Loucy (cell line): ENCODE measurements at regions not wholly inside any gene's neighbourhood (a gene's known extent, or its start where the extent isn't known, plus 50 kb on each side); places are given as distances from the start of the nearest gene placed in this dataset.

Experiments used
- EZH2phosphoT487 ChIP-seq: fragments of 200-600 bp; IDR thresholded peaks from 2 replicates; pipeline ENCODE4 v1.6.1; 2018; ENCODE audit warnings: antibody characterized with exemption, mild to moderate bottlenecking, moderate library complexity, borderline replicate concordance
- TF ChIP-seq, protein P1 (sequence below): fragments of 200-600 bp; sonication (generic); conservative IDR thresholded peaks from 2 replicates; pipeline ENCODE4 v1.5.1; 2014; ENCODE audit warnings: mild to moderate bottlenecking, antibody characterized with exemption, low read length

DNA sequence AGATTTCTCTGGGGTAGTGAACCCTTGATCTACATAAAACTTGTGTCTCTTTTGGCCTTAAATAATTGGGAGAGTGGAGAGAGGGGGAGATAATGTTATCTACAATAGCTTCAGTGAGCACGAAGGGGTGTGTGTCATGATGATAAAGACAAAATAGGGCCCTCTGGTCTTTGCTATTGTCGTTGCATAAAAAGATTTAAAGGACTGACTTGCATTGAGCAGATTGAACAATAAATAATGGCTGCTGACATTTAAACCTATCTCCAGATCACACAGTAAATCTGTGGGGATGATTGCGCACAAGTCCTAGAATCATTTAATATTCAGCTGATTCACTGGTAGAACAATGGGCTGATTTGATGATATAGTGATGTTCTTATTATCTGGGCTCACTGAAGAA, 71.3 kb upstream of the GAP43 start:
- TF ChIP-seq, protein P1, sequence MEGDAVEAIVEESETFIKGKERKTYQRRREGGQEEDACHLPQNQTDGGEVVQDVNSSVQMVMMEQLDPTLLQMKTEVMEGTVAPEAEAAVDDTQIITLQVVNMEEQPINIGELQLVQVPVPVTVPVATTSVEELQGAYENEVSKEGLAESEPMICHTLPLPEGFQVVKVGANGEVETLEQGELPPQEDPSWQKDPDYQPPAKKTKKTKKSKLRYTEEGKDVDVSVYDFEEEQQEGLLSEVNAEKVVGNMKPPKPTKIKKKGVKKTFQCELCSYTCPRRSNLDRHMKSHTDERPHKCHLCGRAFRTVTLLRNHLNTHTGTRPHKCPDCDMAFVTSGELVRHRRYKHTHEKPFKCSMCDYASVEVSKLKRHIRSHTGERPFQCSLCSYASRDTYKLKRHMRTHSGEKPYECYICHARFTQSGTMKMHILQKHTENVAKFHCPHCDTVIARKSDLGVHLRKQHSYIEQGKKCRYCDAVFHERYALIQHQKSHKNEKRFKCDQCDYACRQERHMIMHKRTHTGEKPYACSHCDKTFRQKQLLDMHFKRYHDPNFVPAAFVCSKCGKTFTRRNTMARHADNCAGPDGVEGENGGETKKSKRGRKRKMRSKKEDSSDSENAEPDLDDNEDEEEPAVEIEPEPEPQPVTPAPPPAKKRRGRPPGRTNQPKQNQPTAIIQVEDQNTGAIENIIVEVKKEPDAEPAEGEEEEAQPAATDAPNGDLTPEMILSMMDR, result no peak
- TF ChIP-seq EZH2phosphoT487, result no peak
